ENCODE measurements at regions not wholly inside any gene's neighbourhood (a gene's known extent, or its start where the extent isn't known, plus 50 kb on each side); places are given as distances from the start of the nearest gene placed in this dataset.

GRCh38 chr3:25145176-25145575 lies 282.9 kb upstream of the RARB start:
- DNase-seq (ENCODE audit: low spot score) = no peak

GRCh38 chr3:25150199-25150598 lies 277.9 kb upstream of the RARB start:
- no peak for DNase-seq (ENCODE audit: low spot score)

GRCh38 chr3:25151281-25151902 lies 276.7 kb upstream of the RARB start:
- no peak for DNase-seq (ENCODE audit: low spot score)

GRCh38 chr3:25151903-25152295 lies 276.2 kb upstream of the RARB start:
- no peak for DNase-seq (ENCODE audit: low spot score)

- no peak for DNase-seq (ENCODE audit: low spot score)
Observed at GRCh38 chr3:25153136-25153535, 274.9 kb upstream of the RARB start.

- DNase-seq (ENCODE audit: low spot score) = no peak
Observed at GRCh38 chr3:25153561-25153960, 274.5 kb upstream of the RARB start.

- no peak for DNase-seq (ENCODE audit: low spot score)
Observed at GRCh38 chr3:25155652-25156471, 272.2 kb upstream of the RARB start.

- no peak for DNase-seq (ENCODE audit: low spot score)
Observed at GRCh38 chr3:25156626-25157025, 271.4 kb upstream of the RARB start.

GRCh38 chr3:25165306-25165705 lies 262.8 kb upstream of the RARB start:
- no peak for DNase-seq (ENCODE audit: low spot score)

- no peak for DNase-seq (ENCODE audit: low spot score)
Observed at GRCh38 chr3:25166016-25166415, 262.0 kb upstream of the RARB start.

- DNase-seq (ENCODE audit: low spot score) = no peak
Observed at GRCh38 chr3:25169151-25169550, 258.9 kb upstream of the RARB start.

- DNase-seq (ENCODE audit: low spot score) = no peak
Observed at GRCh38 chr3:25170021-25170420, 258.0 kb upstream of the RARB start.

GRCh38 chr3:25171118-25171807 lies 256.8 kb upstream of the RARB start:
- no peak for DNase-seq (ENCODE audit: low spot score)

- DNase-seq (ENCODE audit: low spot score) = no peak
Observed at GRCh38 chr3:25171897-25172296, 256.2 kb upstream of the RARB start.

- DNase-seq (ENCODE audit: low spot score) = no peak
Observed at GRCh38 chr3:25173606-25174005, 254.5 kb upstream of the RARB start.

- DNase-seq (ENCODE audit: low spot score) = no peak
Observed at GRCh38 chr3:25174251-25174650, 253.8 kb upstream of the RARB start.

- DNase-seq (ENCODE audit: low spot score) = no peak
Observed at GRCh38 chr3:25177041-25177440, 251.0 kb upstream of the RARB start.

GRCh38 chr3:25178672-25179071 lies 249.4 kb upstream of the RARB start:
- DNase-seq (ENCODE audit: low spot score) = no peak

- DNase-seq (ENCODE audit: low spot score) = no peak
Observed at GRCh38 chr3:25181096-25181495, 247.0 kb upstream of the RARB start.

GRCh38 chr3:25182794-25183193 lies 245.3 kb upstream of the RARB start:
- DNase-seq (ENCODE audit: low spot score) = peak; percentile 44

GRCh38 chr3:25184641-25185250 lies 243.3 kb upstream of the RARB start:
- no peak for DNase-seq (ENCODE audit: low spot score)

GRCh38 chr3:25191673-25192072 lies 236.4 kb upstream of the RARB start:
- DNase-seq (ENCODE audit: low spot score) = no peak
